CD14-positive monocyte (primary cell): ENCODE measurements at regions not wholly inside any gene's neighbourhood (a gene's known extent, or its start where the extent isn't known, plus 50 kb on each side); places are given as distances from the start of the nearest gene placed in this dataset.

Source experiments
- DNase-seq, 3 donors: peaks; one replicate each; pipeline ENCODE4 v3.0.0-alpha.2; 2011 to 2022
- H2AFZ ChIP-seq: 2 replicates; pipeline ENCODE4 v1.6.0; 2012; ENCODE audit warnings: mild to moderate bottlenecking, low read depth, low read length, inconsistent platforms; ENCODE audit not compliant: insufficient read depth, poor library complexity, severe bottlenecking
- H3K27ac ChIP-seq, 2 donors: 1 replicate in 1 of 2; 2 replicates in 1 of 2; pipeline ENCODE4 v1.5.1; 2012 to 2013; ENCODE audit warnings: low read length in 2 of 2, control low read depth in 1 of 2, inconsistent platforms in 1 of 2, low read depth in 1 of 2, mild to moderate bottlenecking in 1 of 2
- H3K27me3 ChIP-seq, 2 donors: one replicate each; pipeline versions ENCODE4 v1.6.0 to v1.6.1; 2011 to 2013; ENCODE audit warnings: low read length in 2 of 2; ENCODE audit not compliant: control insufficient read depth in 2 of 2, insufficient read depth in 2 of 2
- H3K36me3 ChIP-seq, 2 donors: replicated peaks in 1 of 2; 1 replicate in 1 of 2; 2 replicates in 1 of 2; pipeline versions ENCODE4 v1.5.1 to v1.6.1; 2012 to 2013; ENCODE audit warnings: low read length in 2 of 2, control low read depth in 1 of 2, inconsistent platforms in 1 of 2, mild to moderate bottlenecking in 1 of 2; ENCODE audit not compliant: insufficient read depth in 2 of 2, control insufficient read depth in 1 of 2
- H3K4me1 ChIP-seq, 2 donors: 1 replicate in 1 of 2; 2 replicates in 1 of 2; pipeline versions ENCODE4 v1.5.1 to v1.6.1; 2012 to 2013; ENCODE audit warnings: low read length in 2 of 2, control low read depth in 1 of 2, inconsistent platforms in 1 of 2, mild to moderate bottlenecking in 1 of 2, moderate library complexity in 1 of 2; ENCODE audit not compliant: insufficient read depth in 2 of 2, control insufficient read depth in 1 of 2
- H3K4me2 ChIP-seq: replicated peaks from 2 replicates; pipeline ENCODE3; 2012; ENCODE audit warnings: low read length, moderate library complexity, mild to moderate bottlenecking; ENCODE audit not compliant: poor library complexity, severe bottlenecking; ENCODE audit errors: extremely low read depth
- H3K4me3 ChIP-seq, 3 experiments: fragments of 200-600 bp in 1 of 3; sonication (generic) in 1 of 3; replicated peaks in 1 of 3; 1 replicate in 2 of 3; 2 replicates in 1 of 3; pipeline ENCODE4 v1.5.1; 2011 to 2013; ENCODE audit warnings: low read length in 3 of 3, mild to moderate bottlenecking in 3 of 3, control low read depth in 2 of 3, low read depth in 2 of 3, inconsistent platforms in 1 of 3, moderate library complexity in 1 of 3
- H3K79me2 ChIP-seq: 2 replicates; pipeline ENCODE4 v1.6.0; 2012; ENCODE audit warnings: mild to moderate bottlenecking, control low read depth, inconsistent platforms, low read length, moderate library complexity; ENCODE audit not compliant: insufficient read depth
- H3K9ac ChIP-seq: 2 replicates; pipeline ENCODE4 v1.6.0; 2017; ENCODE audit warnings: low read length, mild to moderate bottlenecking; ENCODE audit not compliant: insufficient read depth, poor library complexity, severe bottlenecking
- H3K9me3 ChIP-seq, 2 donors: replicated peaks in 1 of 2; 1 replicate in 1 of 2; 2 replicates in 1 of 2; pipeline versions ENCODE4 v1.5.1 to v1.6.1; 2012 to 2013; ENCODE audit warnings: low read length in 2 of 2, control low read depth in 1 of 2; ENCODE audit not compliant: control insufficient read depth in 1 of 2, insufficient read depth in 1 of 2
- H4K20me1 ChIP-seq: 2 replicates; pipeline ENCODE4 v1.6.0; 2012; ENCODE audit warnings: mild to moderate bottlenecking, low read length, control low read depth, moderate library complexity; ENCODE audit not compliant: insufficient read depth
- H3K27ac Mint-ChIP-seq, 7 donors: one replicate each; pipeline ENCODE4 v1.8.0; 2020; ENCODE audit warnings: mild to moderate bottlenecking in 7 of 7, mixed read lengths in 7 of 7, moderate library complexity in 6 of 7, inconsistent platforms in 2 of 7
- H3K27me3 Mint-ChIP-seq, 3 donors: one replicate each; pipeline ENCODE4 v1.8.0; 2021 to 2022; ENCODE audit warnings: low read depth in 3 of 3, mild to moderate bottlenecking in 3 of 3, mixed read lengths in 3 of 3, moderate library complexity in 3 of 3, inconsistent platforms in 1 of 3
- H3K36me3 Mint-ChIP-seq, 2 donors: one replicate each; pipeline ENCODE4 v1.8.0; 2020; ENCODE audit warnings: mixed read lengths in 2 of 2, inconsistent platforms in 1 of 2, mild to moderate bottlenecking in 1 of 2
- H3K4me1 Mint-ChIP-seq: one replicate; pipeline ENCODE4 v1.8.0; 2020; ENCODE audit warnings: mild to moderate bottlenecking, mixed read lengths
- H3K4me3 Mint-ChIP-seq, 2 donors: one replicate each; pipeline ENCODE4 v1.8.0; 2020; ENCODE audit warnings: mild to moderate bottlenecking in 2 of 2, mixed read lengths in 2 of 2, moderate library complexity in 1 of 2
- H3K9me3 Mint-ChIP-seq, 7 donors: one replicate each; pipeline ENCODE4 v1.8.0; 2020 to 2022; ENCODE audit warnings: mixed read lengths in 7 of 7, mild to moderate bottlenecking in 6 of 7, moderate library complexity in 6 of 7, inconsistent platforms in 2 of 7
- WGBS: methylation state at CpG from one replicate; pipeline ENCODE4 v1.1.5; 2013; ENCODE audit warnings: missing lambda C conversion rate; ENCODE audit not compliant: insufficient coverage; 5-methylcytosine and 5-hydroxymethylcytosine counted together
- intact Hi-C, 2 donors: fragments of 100-400 bp; cut with micrococcal nuclease; formaldehyde crosslinking; loops; one replicate each; pipeline versions ENCODE4 v1.15.0 to v1.15.1; 2023
- TF ChIP-seq, protein P1 (sequence below): fragments of 200-600 bp; IDR thresholded peaks from one replicate; pipeline ENCODE4 v1.8.0; 2022; ENCODE audit warnings: antibody characterized with exemption, mild to moderate bottlenecking

DNA sequence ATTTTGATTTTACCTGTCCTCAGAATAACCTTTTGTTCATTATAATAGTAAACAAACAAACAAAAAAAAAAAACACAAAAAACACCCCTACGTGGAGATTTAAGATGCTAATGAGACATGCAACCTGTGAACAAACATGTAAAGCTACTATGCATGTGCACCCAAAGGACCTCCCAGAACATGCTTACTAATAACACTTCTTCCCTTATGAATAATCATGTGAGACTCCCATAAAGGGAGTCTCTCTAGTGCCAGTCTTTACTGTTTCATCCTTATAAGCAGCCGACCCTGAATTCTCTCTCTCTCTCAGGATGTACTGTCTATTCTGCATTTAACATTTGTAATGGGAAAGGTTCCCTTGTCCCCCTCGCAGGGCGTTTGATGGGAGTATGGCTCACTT lies 1051.1 kb downstream of the PCDH17 start:
- Histone ChIP-seq H3K4me3 (no peak overlapping the region), H3K36me3 (no peaks in the 10 kb centered on the region), H3K79me2 (no peaks in the 10 kb centered on the region), H4K20me1 (no peaks in the 10 kb centered on the region), H3K27me3 (peaks cover 17 to 59% of the 10 kb centered on the region in 2 donors), H3K9ac (no peak overlapping the region), H3K4me1 (no peaks in the 10 kb centered on the region), H2AFZ (no peak overlapping the region), H3K9me3 (peaks cover 2 to 16% of the 10 kb centered on the region in 2 donors), H3K27ac (no peak overlapping the region), H3K4me2 (no peak overlapping the region)
- H3K9me3 Mint-ChIP-seq = peaks cover 0 to 20% (median 8%) of the 10 kb centered on the region in 7 donors
- H3K4me1 Mint-ChIP-seq = no peaks in the 10 kb centered on the region
- TF ChIP-seq, protein P1, sequence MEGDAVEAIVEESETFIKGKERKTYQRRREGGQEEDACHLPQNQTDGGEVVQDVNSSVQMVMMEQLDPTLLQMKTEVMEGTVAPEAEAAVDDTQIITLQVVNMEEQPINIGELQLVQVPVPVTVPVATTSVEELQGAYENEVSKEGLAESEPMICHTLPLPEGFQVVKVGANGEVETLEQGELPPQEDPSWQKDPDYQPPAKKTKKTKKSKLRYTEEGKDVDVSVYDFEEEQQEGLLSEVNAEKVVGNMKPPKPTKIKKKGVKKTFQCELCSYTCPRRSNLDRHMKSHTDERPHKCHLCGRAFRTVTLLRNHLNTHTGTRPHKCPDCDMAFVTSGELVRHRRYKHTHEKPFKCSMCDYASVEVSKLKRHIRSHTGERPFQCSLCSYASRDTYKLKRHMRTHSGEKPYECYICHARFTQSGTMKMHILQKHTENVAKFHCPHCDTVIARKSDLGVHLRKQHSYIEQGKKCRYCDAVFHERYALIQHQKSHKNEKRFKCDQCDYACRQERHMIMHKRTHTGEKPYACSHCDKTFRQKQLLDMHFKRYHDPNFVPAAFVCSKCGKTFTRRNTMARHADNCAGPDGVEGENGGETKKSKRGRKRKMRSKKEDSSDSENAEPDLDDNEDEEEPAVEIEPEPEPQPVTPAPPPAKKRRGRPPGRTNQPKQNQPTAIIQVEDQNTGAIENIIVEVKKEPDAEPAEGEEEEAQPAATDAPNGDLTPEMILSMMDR = no peak
- intact Hi-C loops = no loop called here
- H3K4me3 Mint-ChIP-seq = no peak overlapping the region
- 95% methylated on average over 2 of the region's 4 CpGs for WGBS
- DNase-seq = no peak
- H3K27me3 Mint-ChIP-seq = peaks cover 6 to 27% (median 16%) of the 10 kb centered on the region in 3 donors
- H3K36me3 Mint-ChIP-seq = no peaks in the 10 kb centered on the region
- H3K27ac Mint-ChIP-seq = peak overlapping the region in 1 of 7 donors; percentile 7

DNA sequence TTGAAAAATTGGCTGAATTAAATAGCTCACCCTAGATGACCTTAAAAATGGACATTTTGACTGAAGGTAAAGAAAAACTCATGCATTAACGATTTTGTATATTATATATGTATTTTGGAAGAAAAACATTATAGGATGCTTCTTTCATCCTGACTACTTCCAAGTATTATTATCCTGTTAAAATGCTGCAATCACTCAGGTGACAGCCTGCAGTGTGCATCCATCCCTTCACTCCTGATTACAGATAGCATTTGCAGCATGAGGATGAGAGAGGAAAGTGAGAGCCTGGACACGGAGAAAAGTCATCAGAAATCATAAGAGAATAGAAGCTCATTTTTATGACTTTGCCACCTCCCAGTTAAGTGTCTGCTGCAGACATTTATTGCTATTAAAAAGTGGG lies 1055.6 kb downstream of the PCDH17 start:
- WGBS = no CpG with 5 or more reads among the region's 2 CpGs
- peaks cover 31 to 82% of the 10 kb centered on the region in 2 donors for H3K27me3 ChIP-seq
- no peak overlapping the region for H3K4me2 ChIP-seq
- TF ChIP-seq, protein P1 = no peak
- H3K79me2 ChIP-seq = no peaks in the 10 kb centered on the region
- no peak overlapping the region for H3K4me3 ChIP-seq
- no peaks in the 10 kb centered on the region for H3K36me3 ChIP-seq
- H3K9me3 Mint-ChIP-seq = peaks cover 3 to 21% (median 13%) of the 10 kb centered on the region in 7 donors
- no peak overlapping the region for H3K27ac Mint-ChIP-seq
- no peak overlapping the region for H3K27ac ChIP-seq
- H3K9me3 ChIP-seq = peaks cover 9 to 14% of the 10 kb centered on the region in 2 donors
- H3K27me3 Mint-ChIP-seq = peaks cover 26 to 46% (median 39%) of the 10 kb centered on the region in 3 donors
- no peak for DNase-seq
- no peaks in the 10 kb centered on the region for H3K36me3 Mint-ChIP-seq
- H2AFZ ChIP-seq = no peak overlapping the region
- H3K4me1 Mint-ChIP-seq = no peaks in the 10 kb centered on the region
- no peak overlapping the region for H3K4me3 Mint-ChIP-seq
- H3K4me1 ChIP-seq = no peaks in the 10 kb centered on the region
- intact Hi-C loops = no loop called here
- H4K20me1 ChIP-seq = no peaks in the 10 kb centered on the region
- no peak overlapping the region for H3K9ac ChIP-seq
